ENCODE measurements at regions not wholly inside any gene's neighbourhood (a gene's known extent, or its start where the extent isn't known, plus 50 kb on each side); places are given as distances from the start of the nearest gene placed in this dataset.

DNA sequence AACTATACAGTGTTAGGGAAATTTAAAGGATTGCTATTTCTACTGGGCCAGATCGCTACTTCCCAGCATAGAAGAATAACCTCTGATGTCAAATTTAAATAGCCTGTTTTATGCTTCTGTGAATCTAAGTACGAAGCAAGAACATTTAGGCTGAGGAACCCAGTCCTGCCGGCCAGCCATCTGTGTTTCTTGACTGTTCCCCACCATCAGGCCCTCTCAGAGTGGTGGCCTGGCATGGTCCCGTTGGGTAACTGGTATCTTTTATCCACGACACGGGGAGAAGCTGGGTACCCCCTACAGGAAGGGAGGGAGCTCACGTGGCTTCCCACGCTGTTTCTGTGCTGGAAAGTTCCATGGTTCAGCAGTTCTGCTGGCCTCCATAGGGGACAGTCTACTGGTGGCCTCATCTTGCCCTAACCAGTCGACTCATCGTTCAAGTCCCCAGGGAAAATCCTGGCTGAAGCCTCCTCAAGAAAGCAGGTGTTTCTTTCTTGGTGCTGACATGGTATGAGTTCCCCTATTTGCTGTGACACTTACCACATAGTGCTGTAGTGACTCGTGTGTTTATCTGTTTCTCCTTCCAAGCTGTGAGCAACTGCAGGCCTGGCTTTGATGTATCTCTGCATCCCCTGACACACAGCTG is 201.7 kb upstream of the NLRP1 start:
- H3K9me2 ChIP-seq (ENCODE audit: insufficient read depth): no peaks in the 10 kb centered on the region
- ChIA-PET CTCF (no interaction called here), POLR2A (ENCODE audit: unreplicated experiment) (no interaction called here)
- no peaks in the 10 kb centered on the region for H3F3A ChIP-seq (ENCODE audit: insufficient read depth, low read depth)
- intact Hi-C loops (cut with micrococcal nuclease; ENCODE audit: unreplicated experiment): no loop called here
- H3K4me1 ChIP-seq (replicated peaks; ENCODE audit: insufficient read depth): no peaks in the 10 kb centered on the region
- H2AFZ ChIP-seq: no peak overlapping the region
- H4K20me1 ChIP-seq (ENCODE audit: insufficient read depth): no peaks in the 10 kb centered on the region
- no peak overlapping the region for H3K4me3 ChIP-seq
- no peaks in the 10 kb centered on the region for H3K9me3 ChIP-seq (ENCODE audit: insufficient read depth, low read depth)
- BruUV-seq (replicated peaks): no TSS peak
- no peak for DNase-seq
- H3K4me2 ChIP-seq: no peak overlapping the region
- H3K79me2 ChIP-seq (ENCODE audit: low read depth): no peaks in the 10 kb centered on the region
- peaks cover 52% of the 10 kb centered on the region for H3K27me3 ChIP-seq (ENCODE audit: insufficient read depth, low read depth)
- no peaks in the 10 kb centered on the region for H3K36me3 ChIP-seq (ENCODE audit: low read depth)
- TF ChIP-seq EZH2 (IDR thresholded peaks at IDR 0.05; ENCODE audit: low read depth): no peak
- TF ChIP-seq CTCF (conservative IDR thresholded peaks at IDR 0.05): no peak
- no peak overlapping the region for H3K27ac ChIP-seq

- no peaks in the 10 kb centered on the region for H3K9me2 ChIP-seq (ENCODE audit: insufficient read depth)
- no peak overlapping the region for H3K27ac ChIP-seq
- TF ChIP-seq CTCF (conservative IDR thresholded peaks at IDR 0.05) (no peak), EZH2 (IDR thresholded peaks at IDR 0.05; ENCODE audit: low read depth) (no peak)
- DNase-seq: no peak
- no peak overlapping the region for H2AFZ ChIP-seq
- no TSS peak for BruUV-seq (replicated peaks)
- H3K27me3 ChIP-seq (ENCODE audit: insufficient read depth, low read depth): peaks cover 54% of the 10 kb centered on the region
- no peak overlapping the region for H3K4me3 ChIP-seq
- no peaks in the 10 kb centered on the region for H3K4me1 ChIP-seq (replicated peaks; ENCODE audit: insufficient read depth)
- H3K36me3 ChIP-seq (ENCODE audit: low read depth): no peaks in the 10 kb centered on the region
- CTCF ChIA-PET: no interaction called here
- no peaks in the 10 kb centered on the region for H4K20me1 ChIP-seq (ENCODE audit: insufficient read depth)
- no peaks in the 10 kb centered on the region for H3F3A ChIP-seq (ENCODE audit: insufficient read depth, low read depth)
- H3K4me2 ChIP-seq: no peak overlapping the region
- POLR2A ChIA-PET (ENCODE audit: unreplicated experiment): no interaction called here
- no peaks in the 10 kb centered on the region for H3K9me3 ChIP-seq (ENCODE audit: insufficient read depth, low read depth)
- no peaks in the 10 kb centered on the region for H3K79me2 ChIP-seq (ENCODE audit: low read depth)
- intact Hi-C loops (cut with micrococcal nuclease; ENCODE audit: unreplicated experiment): no loop called here
Measured at GRCh38 chr17:5786510-5786875, 202.2 kb upstream of the NLRP1 start.

- ChIA-PET CTCF (no interaction called here), POLR2A (ENCODE audit: unreplicated experiment) (no interaction called here)
- no peaks in the 10 kb centered on the region for H3K36me3 ChIP-seq (ENCODE audit: low read depth)
- peaks cover 50% of the 10 kb centered on the region for H3K27me3 ChIP-seq (ENCODE audit: insufficient read depth, low read depth)
- H3K9me2 ChIP-seq (ENCODE audit: insufficient read depth): no peaks in the 10 kb centered on the region
- H3F3A ChIP-seq (ENCODE audit: insufficient read depth, low read depth): no peaks in the 10 kb centered on the region
- H3K4me1 ChIP-seq (replicated peaks; ENCODE audit: insufficient read depth): no peaks in the 10 kb centered on the region
- no peak overlapping the region for H3K4me2 ChIP-seq
- no peaks in the 10 kb centered on the region for H3K79me2 ChIP-seq (ENCODE audit: low read depth)
- H3K9me3 ChIP-seq (ENCODE audit: insufficient read depth, low read depth): no peaks in the 10 kb centered on the region; the same call in 1 of the 2 replicates
- no peak overlapping the region for H2AFZ ChIP-seq
- no peak overlapping the region for H3K27ac ChIP-seq
- no peaks in the 10 kb centered on the region for H4K20me1 ChIP-seq (ENCODE audit: insufficient read depth)
- no peak for DNase-seq
- intact Hi-C loops (cut with micrococcal nuclease; ENCODE audit: unreplicated experiment): no loop called here
- no TSS peak for BruUV-seq (replicated peaks)
- H3K4me3 ChIP-seq: no peak overlapping the region
- TF ChIP-seq CTCF (conservative IDR thresholded peaks at IDR 0.05): no peak
- no peak for TF ChIP-seq EZH2 (IDR thresholded peaks at IDR 0.05; ENCODE audit: low read depth)
Measured at GRCh38 chr17:5788266-5788900, 204.1 kb upstream of the NLRP1 start.
